OCI-LY7 (cell line): ENCODE measurements at regions not wholly inside any gene's neighbourhood (a gene's known extent, or its start where the extent isn't known, plus 50 kb on each side); places are given as distances from the start of the nearest gene placed in this dataset.

Experiments used
- CTCF ChIP-seq: fragments of 200-600 bp; sonication (generic); conservative IDR thresholded peaks from 2 replicates; pipeline ENCODE4 v1.5.1; 2014; ENCODE audit warnings: mild to moderate bottlenecking, antibody characterized with exemption, low read length, moderate library complexity, mixed read lengths
- EZH2phosphoT487 ChIP-seq: fragments of 200-600 bp; sonication (generic); IDR thresholded peaks from 2 replicates; pipeline ENCODE4 v1.6.1; 2018; ENCODE audit warnings: low read depth, borderline replicate concordance, mild to moderate bottlenecking, mixed run types, antibody characterized with exemption, low read length, moderate library complexity, mixed read lengths

- TF ChIP-seq CTCF (no peak), EZH2phosphoT487 (no peak)
These were observed 311.4 kb downstream of the SEC14L1 start for GRCh38 chr17:77451894-77452852.
